ENCODE measurements at regions not wholly inside any gene's neighbourhood (a gene's known extent, or its start where the extent isn't known, plus 50 kb on each side); places are given as distances from the start of the nearest gene placed in this dataset.
A peak's percentile ranks its signal among the peaks of the same experiment; 100 is the strongest.

- no peak for DNase-seq
Measured at GRCh38 chr7:145082366-145083161, 246.7 kb upstream of the TPK1 start.

- DNase-seq: no peak
Measured at GRCh38 chr7:145065473-145065872, 229.6 kb upstream of the TPK1 start.

- DNase-seq: no peak
Measured at GRCh38 chr7:145064114-145064513, 228.3 kb upstream of the TPK1 start.

- DNase-seq: no peak
Measured at GRCh38 chr7:145053781-145054180, 217.9 kb upstream of the TPK1 start.

GRCh38 chr7:145050415-145050814, 214.6 kb upstream of the TPK1 start:
- DNase-seq: no peak

- DNase-seq: peak; percentile 10
Measured at GRCh38 chr7:145036604-145037405, 201.0 kb upstream of the TPK1 start.

- no peak for DNase-seq
Measured at GRCh38 chr7:145031162-145031561, 195.3 kb upstream of the TPK1 start.

GRCh38 chr7:145030754-145031153, 194.9 kb upstream of the TPK1 start:
- DNase-seq: no peak

GRCh38 chr7:145020454-145020853, 184.6 kb upstream of the TPK1 start:
- DNase-seq: no peak

GRCh38 chr7:145016068-145016467, 180.2 kb upstream of the TPK1 start:
- no peak for DNase-seq

GRCh38 chr7:145009876-145010275, 174.0 kb upstream of the TPK1 start:
- DNase-seq: no peak

GRCh38 chr7:145005601-145006000, 169.7 kb upstream of the TPK1 start:
- no peak for DNase-seq

GRCh38 chr7:144997512-144997911, 161.7 kb upstream of the TPK1 start:
- no peak for DNase-seq

- DNase-seq: no peak
Measured at GRCh38 chr7:144995495-144995894, 159.6 kb upstream of the TPK1 start.

GRCh38 chr7:144991041-144991440, 155.2 kb upstream of the TPK1 start:
- DNase-seq: no peak

GRCh38 chr7:144987686-144988085, 151.8 kb upstream of the TPK1 start:
- no peak for DNase-seq

- DNase-seq: no peak
Measured at GRCh38 chr7:144982133-144982532, 146.3 kb upstream of the TPK1 start.

GRCh38 chr7:144975882-144976281, 140.0 kb upstream of the TPK1 start:
- DNase-seq: no peak

- DNase-seq: no peak
Measured at GRCh38 chr7:144969787-144970186, 133.9 kb upstream of the TPK1 start.

- no peak for DNase-seq
Measured at GRCh38 chr7:144960763-144961162, 124.9 kb upstream of the TPK1 start.

GRCh38 chr7:144957998-144958397, 122.1 kb upstream of the TPK1 start:
- DNase-seq: no peak

GRCh38 chr7:144955422-144955821, 119.6 kb upstream of the TPK1 start:
- no peak for DNase-seq

- DNase-seq: no peak
Measured at GRCh38 chr7:144941127-144941526, 105.3 kb upstream of the TPK1 start.

- no peak for DNase-seq
Measured at GRCh38 chr7:144937199-144937598, 101.3 kb upstream of the TPK1 start.

Measured in activated gamma-delta T cell treated with Interleukin-2 at 50 U/mL for 16 hours (primary cell).